Uterus (tissue), 3 donors: ENCODE measurements at regions not wholly inside any gene's neighbourhood (a gene's known extent, or its start where the extent isn't known, plus 50 kb on each side); places are given as distances from the start of the nearest gene placed in this dataset.
A peak's percentile ranks its signal among the peaks of the same experiment; 100 is the strongest.

Source experiments
- DNase-seq, 2 donors: peaks; one replicate each; pipeline ENCODE4 v3.0.0-alpha.2; 2019 to 2020
- H3K27ac ChIP-seq, 2 donors: fragments of 200-600 bp; sonication (generic); 1 replicate in 1 of 2; 2 replicates in 1 of 2; pipeline ENCODE4 v1.5.1; 2016 to 2018
- H3K27me3 ChIP-seq, 2 donors: fragments of 200-600 bp; sonication (generic); one replicate each; pipeline ENCODE4 v1.5.1; 2018 to 2019; ENCODE audit warnings: control low read depth in 1 of 2
- H3K36me3 ChIP-seq, 2 donors: fragments of 200-600 bp; sonication (generic); one replicate each; pipeline ENCODE4 v1.5.1; 2019; ENCODE audit warnings: control low read depth in 1 of 2
- H3K4me1 ChIP-seq, 2 donors: fragments of 200-600 bp; sonication (generic); one replicate each; pipeline ENCODE4 v1.5.1; 2018 to 2019; ENCODE audit warnings: control low read depth in 1 of 2
- H3K4me3 ChIP-seq, 2 donors: fragments of 200-600 bp; sonication (generic); 1 replicate in 1 of 2; 2 replicates in 1 of 2; pipeline ENCODE4 v1.5.1; 2018 to 2019; ENCODE audit warnings: mild to moderate bottlenecking in 1 of 2
- H3K9me3 ChIP-seq, 2 donors: fragments of 200-600 bp; sonication (generic); one replicate each; pipeline ENCODE4 v1.5.1; 2019; ENCODE audit warnings: control low read depth in 1 of 2
- CTCF ChIP-seq, 4 experiments: fragments of 200-600 bp in 2 of 4; fragments of 450-650 bp in 2 of 4; sonication (generic) in 2 of 4; IDR thresholded peaks; one replicate each; pipeline ENCODE4 v1.5.1; 2016 to 2019; ENCODE audit warnings: antibody characterized with exemption in 4 of 4, mild to moderate bottlenecking in 2 of 4, moderate library complexity in 1 of 4
- POLR2A ChIP-seq, 2 donors: fragments of 450-650 bp; IDR thresholded peaks; one replicate each; pipeline ENCODE4 v1.6.1; 2016; ENCODE audit warnings: antibody characterized with exemption in 2 of 2, mild to moderate bottlenecking in 1 of 2, moderate library complexity in 1 of 2
- intact Hi-C: fragments of 100-400 bp; cut with DNase I; formaldehyde crosslinking; loops from one replicate; pipeline ENCODE4 v1.15.1; 2023; ENCODE audit warnings: low total_unique reads
- donor health status: DM: yes; HTN: yes; CAD: no.

- Histone ChIP-seq H3K4me1 (no peaks in the 10 kb centered on the region), H3K9me3 (no peaks in the 10 kb centered on the region), H3K27me3 (no peaks in the 10 kb centered on the region), H3K36me3 (no peaks in the 10 kb centered on the region), H3K27ac (peak overlapping the region; percentile 39 to 81), H3K4me3 (no peak overlapping the region)
- no peak for TF ChIP-seq CTCF (IDR thresholded peaks at IDR 0.05)
- DNase-seq, result no peak
- intact Hi-C loops, result no loop called here
Observed at GRCh38 chr6:148272597-148272996, 70.0 kb upstream of the SASH1 start.

- no peaks in the 10 kb centered on the region for H3K36me3 ChIP-seq
- H3K27me3 ChIP-seq, result no peaks in the 10 kb centered on the region
- no peaks in the 10 kb centered on the region for H3K4me1 ChIP-seq
- no peaks in the 10 kb centered on the region for H3K9me3 ChIP-seq
- no peak for DNase-seq
- no peak overlapping the region for H3K4me3 ChIP-seq
- no peak overlapping the region for H3K27ac ChIP-seq
- TF ChIP-seq POLR2A (IDR thresholded peaks at IDR 0.05) (no peak), CTCF (IDR thresholded peaks at IDR 0.05) (no peak)
- intact Hi-C loops, result no loop called here
Observed at GRCh38 chr6:148273962-148274752, 68.5 kb upstream of the SASH1 start.

- no peak overlapping the region for H3K4me3 ChIP-seq
- H3K9me3 ChIP-seq, result no peaks in the 10 kb centered on the region
- H3K27ac ChIP-seq, result no peak overlapping the region
- no peak for TF ChIP-seq CTCF (IDR thresholded peaks at IDR 0.05)
- TF ChIP-seq POLR2A (IDR thresholded peaks at IDR 0.05), result no peak
- no peaks in the 10 kb centered on the region for H3K4me1 ChIP-seq
- intact Hi-C loops, result no loop called here
- no peaks in the 10 kb centered on the region for H3K27me3 ChIP-seq
- H3K36me3 ChIP-seq, result no peaks in the 10 kb centered on the region
- DNase-seq, result no peak
Observed at GRCh38 chr6:148274809-148275208, 67.8 kb upstream of the SASH1 start.

GRCh38 chr6:148285205-148285604, 57.4 kb upstream of the SASH1 start:
- no peak for TF ChIP-seq POLR2A (IDR thresholded peaks at IDR 0.05)
- TF ChIP-seq CTCF (IDR thresholded peaks at IDR 0.05), result no peak
- Histone ChIP-seq H3K4me1 (no peaks in the 10 kb centered on the region), H3K4me3 (no peak overlapping the region), H3K27me3 (no peaks in the 10 kb centered on the region), H3K36me3 (no peaks in the 10 kb centered on the region), H3K27ac (no peak overlapping the region), H3K9me3 (no peaks in the 10 kb centered on the region)
- intact Hi-C loops, result no loop called here
- no peak for DNase-seq

GRCh38 chr6:148286563-148286962, 56.1 kb upstream of the SASH1 start:
- Histone ChIP-seq H3K27ac (no peak overlapping the region), H3K9me3 (no peaks in the 10 kb centered on the region), H3K36me3 (no peaks in the 10 kb centered on the region), H3K4me3 (no peak overlapping the region), H3K27me3 (no peaks in the 10 kb centered on the region), H3K4me1 (no peaks in the 10 kb centered on the region)
- no peak for DNase-seq
- no peak for TF ChIP-seq CTCF (IDR thresholded peaks at IDR 0.05)
- TF ChIP-seq POLR2A (IDR thresholded peaks at IDR 0.05), result no peak
- intact Hi-C loops, result no loop called here
